Sciatic nerve (tissue), 2 donors: ENCODE measurements at regions not wholly inside any gene's neighbourhood (a gene's known extent, or its start where the extent isn't known, plus 50 kb on each side); places are given as distances from the start of the nearest gene placed in this dataset.

ENCODE experiments used
- ATAC-seq: fragments of 200-7000 bp; cut with Tn5 transposase; one replicate; pipeline ENCODE4 v1.9.1; 2020; ENCODE audit warnings: mild to moderate bottlenecking, moderate library complexity
- DNase-seq: peaks from one replicate; pipeline ENCODE4 v3.0.0-alpha.2; 2020; ENCODE audit warnings: low spot score
- intact Hi-C: fragments of 100-400 bp; cut with DNase I; formaldehyde crosslinking; loops from one replicate; pipeline ENCODE4 v1.14.2; 2022
- donor health status: DM: no; HTN: no; CAD: no.
- donor health status: DM: no; HTN: no; CAD: no.

DNA sequence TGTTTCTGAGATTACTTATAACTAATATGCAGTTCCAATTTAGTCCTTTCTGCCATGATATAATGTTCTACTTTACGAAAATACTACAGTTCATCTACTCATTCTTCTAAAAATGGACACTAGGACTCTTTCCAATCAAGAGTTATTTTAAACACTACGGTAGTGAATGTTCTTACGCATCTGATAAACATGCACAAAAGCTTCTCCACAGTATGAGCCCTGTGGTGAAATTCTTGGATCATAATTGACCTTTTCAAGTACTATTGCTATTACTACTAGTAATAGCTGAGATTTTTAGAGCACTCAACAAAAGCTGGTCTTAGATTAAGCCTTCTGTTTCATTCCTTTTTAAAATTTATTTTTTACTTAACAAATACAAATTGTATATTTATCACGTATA is 106.4 kb downstream of the CH25H start:
- intact Hi-C loops, result no loop called here
- ATAC-seq (no peak), DNase-seq (no peak)

DNA sequence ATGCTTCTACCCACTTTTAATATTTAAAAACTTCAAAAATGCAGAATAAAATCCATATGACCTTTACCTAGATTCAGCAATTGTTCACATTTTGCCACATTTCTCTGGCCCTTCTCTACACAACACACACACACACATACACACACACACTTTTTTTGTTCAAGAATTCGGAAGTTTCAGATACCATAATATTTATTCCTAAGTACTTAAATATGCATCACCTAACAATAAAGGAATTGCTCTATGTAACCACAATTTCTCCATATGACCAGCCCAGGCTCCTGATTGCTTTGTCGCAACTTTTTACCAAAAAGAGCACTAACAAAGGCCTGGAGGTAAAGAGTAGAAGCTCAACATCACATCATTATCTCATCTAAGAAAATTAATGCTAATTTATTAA is 106.6 kb downstream of the FAS start:
- no peak for ATAC-seq
- no peak for DNase-seq
- intact Hi-C loops, result no loop called here

DNA sequence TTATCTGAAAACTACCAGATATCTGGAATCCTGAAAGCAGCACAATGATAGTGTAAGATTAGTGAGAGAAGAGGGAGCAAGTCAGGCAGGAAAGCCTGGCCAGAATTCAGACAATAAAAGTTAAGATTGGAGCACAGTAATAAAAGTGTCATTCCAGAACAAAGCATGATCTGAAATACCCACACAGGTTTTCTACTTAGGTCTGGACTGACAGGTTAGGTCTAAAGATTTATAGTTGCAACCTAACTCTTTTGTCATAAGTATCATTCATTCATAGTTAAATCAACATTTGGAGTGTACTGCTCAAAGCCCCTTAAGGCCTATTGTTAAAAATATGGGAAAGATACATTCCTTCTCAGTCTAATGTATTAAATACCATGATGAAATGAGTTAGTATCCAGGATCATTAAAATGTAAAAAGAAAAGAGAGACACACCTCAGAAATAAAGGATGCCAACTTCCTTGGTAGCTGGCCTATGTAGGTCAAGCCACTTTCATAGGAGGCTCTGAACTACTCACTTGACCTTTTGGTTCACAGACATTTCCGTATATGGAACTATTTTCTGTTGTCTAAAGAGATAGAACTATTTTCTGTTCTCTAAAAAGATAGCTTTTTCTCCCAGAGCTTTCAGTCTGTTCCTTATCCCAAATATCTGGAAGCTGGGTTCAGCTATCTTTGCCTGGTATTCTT is 105.2 kb downstream of the FAS start:
- no peak for ATAC-seq
- intact Hi-C loops, result no loop called here
- no peak for DNase-seq

DNA sequence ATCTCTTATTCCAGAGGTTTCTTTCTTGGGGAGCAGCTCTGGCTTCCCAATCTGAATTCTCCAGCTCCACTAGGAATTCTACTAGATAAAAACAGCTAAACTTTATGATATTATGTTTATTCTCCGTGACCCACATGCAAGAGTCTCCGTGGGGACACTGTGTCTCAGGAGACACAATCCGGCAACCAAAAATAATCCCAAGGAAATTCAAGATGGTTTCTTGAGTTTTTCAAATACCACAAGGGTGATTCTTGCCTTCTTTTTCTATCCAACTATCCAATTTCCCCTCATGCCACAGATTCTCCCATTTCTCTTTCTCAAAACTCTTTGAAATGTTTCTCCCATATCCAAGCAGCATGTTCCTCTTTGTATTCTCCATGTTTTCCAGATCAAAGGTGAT is 103.1 kb downstream of the FAS start:
- ATAC-seq (no peak), DNase-seq (no peak)
- intact Hi-C loops, result no loop called here

DNA sequence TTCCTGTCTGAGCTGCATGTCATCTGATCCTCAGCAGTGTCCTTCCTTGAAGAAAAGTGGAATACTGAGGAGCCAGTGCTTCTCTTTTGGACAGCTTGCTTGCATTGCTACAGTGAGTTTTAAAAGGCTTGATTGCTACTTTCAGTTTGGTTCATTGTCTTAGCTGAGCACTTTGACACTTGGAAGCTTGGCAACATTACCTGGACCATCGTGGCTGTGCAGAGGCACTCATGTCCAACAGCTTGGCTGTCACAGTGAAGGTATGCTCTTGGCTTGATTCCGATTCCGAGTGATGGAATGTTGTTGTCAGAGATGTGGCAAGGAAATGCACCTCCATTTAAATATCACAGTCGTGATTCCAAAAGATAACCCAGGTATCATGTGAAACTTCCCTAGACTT is 102.4 kb downstream of the FAS start:
- intact Hi-C loops, result no loop called here
- DNase-seq (no peak), ATAC-seq (no peak)

DNA sequence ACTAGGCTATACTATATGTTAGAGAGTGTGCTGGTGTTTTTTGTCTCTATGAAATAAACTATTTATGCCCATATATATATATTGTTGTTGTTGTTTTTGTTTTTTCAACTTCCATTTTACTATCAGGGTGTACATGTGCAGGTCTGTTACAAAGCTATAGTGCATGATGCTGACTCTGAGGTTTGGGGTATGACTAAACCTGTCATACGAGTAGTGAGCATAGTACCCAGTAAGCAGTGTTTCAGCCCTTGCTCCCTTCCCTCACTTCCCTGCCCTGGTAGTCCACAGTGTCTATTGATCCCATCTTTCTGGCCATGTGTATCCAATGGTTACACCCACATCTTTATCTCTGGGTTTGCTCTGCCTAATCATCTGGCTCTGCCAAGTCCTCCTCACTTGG is 101.8 kb downstream of the FAS start:
- DNase-seq (no peak), ATAC-seq (no peak)
- intact Hi-C loops, result no loop called here

DNA sequence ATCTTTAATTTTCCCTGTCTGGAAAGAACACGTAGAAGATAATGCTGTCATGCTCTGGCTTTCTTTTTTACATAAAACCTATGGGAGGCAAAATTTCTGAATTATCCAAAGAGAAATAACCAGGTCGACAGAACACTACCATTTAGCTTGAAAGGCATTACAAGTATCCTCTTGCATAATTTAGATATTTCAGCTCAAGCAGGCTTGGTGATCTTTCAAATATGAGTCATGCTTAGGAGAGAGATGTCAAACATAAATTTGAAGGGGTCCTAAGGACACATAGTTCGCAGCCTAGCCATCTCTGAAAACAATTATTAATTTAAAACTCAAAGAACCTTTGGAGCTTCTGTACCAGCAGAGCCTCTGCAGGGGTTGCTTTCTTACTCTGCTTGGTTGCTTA is 100.9 kb downstream of the FAS start:
- DNase-seq (no peak), ATAC-seq (no peak)
- intact Hi-C loops, result no loop called here

DNA sequence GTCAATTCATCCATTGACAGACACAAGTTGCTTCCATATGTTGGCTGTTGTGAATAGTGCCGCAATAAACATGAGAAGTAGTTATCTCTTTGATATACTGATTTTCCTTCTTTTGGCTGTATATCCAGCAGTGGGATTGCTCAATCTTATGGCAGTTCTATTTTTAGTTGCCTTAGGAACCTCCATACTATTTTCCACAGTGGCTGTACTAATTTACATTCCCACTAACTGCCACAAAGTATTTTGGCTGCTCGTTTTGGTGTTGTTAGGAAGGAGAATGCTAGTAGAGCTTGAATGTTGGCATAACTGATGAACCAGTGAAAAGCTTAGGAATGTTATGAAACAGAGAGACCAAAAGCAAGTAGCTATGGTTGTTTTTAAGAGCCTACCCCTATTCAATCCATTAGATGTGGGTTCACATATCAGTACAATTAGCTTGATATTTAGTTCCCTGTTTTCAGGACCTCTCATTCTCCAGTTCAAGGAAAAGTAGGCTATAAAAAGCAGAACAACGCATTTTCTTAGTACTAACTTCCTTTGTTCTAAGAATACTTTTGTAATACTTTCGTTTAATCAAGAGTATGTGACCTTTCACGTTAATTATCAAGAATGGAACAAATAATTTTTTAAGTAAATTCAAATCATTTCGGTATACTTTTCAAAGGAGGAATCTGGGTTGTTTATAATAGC is 100.3 kb downstream of the FAS start:
- intact Hi-C loops, result no loop called here
- DNase-seq (no peak), ATAC-seq (no peak)

DNA sequence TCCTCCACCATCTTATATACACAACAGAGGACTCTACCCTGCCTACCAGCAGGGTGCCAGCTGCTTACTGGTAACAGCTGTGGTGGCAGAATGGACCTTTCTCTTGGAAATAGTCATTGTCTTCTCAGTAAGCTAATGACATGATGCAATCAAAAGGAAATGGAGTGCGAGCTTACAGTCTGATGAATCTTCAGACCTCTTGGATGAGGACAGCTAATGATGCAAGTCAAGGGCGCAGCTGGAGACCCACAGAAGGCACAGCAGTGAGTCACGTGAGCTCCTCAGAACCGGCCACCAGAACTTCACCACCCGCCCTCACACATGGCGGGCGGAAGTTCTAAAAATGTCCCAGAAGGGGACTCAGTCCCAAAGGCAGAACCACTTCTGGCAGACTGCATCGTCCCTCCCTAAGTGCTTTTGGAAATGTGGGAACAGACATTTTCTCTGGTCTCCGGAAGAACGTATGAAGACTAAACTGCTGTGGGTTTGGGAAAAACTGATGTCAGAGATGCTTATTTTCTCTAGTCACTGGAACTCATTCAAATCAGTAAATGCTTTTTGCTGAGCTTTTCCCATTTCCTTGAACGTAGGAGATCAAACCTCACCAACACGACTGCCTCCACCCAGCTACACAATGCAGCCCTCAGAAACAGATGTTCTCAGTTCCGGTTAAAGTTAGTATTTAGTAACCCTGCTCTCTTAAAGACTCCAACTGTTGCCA is 96.4 kb downstream of the FAS start:
- ATAC-seq (peak; percentile 97), DNase-seq (peak; percentile 79)
- intact Hi-C loops, result no loop called here

DNA sequence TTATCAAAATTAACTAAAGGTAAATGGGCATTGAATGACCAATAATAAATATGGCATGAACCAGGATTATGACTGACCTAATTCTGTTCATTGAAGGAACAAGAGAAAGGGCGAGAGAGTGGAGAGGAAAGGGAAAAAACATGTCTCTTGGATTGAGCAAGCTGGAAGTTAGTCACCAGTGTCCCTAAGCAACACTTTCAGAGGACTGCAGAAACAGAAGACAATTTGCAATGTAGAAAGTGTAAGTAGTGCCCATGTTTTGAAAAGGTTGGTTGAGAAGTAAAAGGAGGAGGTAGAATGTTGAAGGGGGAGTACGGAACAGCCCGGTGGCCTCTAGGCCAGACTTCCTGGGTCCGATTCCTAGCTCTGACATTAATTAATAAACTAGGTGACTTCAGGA is 94.6 kb downstream of the FAS start:
- ATAC-seq (no peak), DNase-seq (no peak)
- intact Hi-C loops, result no loop called here

DNA sequence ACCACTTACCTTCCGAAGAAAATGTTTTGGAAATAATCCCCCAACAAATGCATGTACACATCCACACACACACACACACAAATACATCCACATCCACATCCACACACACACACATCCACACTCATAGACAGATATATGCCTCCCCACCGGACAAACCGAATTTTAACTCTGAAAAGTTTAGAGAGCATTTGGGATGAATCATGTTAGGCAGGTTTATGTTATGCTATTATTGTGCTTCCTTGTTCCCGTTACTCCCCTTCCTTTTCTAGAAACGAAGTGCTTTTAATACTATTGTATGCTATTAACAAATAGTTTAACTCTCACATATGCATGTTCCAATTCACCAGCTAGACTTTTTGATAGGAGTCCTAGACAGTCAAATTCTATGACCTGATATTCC is 91.5 kb downstream of the FAS start:
- intact Hi-C loops, result no loop called here
- ATAC-seq, result no peak
- DNase-seq, result no peak

DNA sequence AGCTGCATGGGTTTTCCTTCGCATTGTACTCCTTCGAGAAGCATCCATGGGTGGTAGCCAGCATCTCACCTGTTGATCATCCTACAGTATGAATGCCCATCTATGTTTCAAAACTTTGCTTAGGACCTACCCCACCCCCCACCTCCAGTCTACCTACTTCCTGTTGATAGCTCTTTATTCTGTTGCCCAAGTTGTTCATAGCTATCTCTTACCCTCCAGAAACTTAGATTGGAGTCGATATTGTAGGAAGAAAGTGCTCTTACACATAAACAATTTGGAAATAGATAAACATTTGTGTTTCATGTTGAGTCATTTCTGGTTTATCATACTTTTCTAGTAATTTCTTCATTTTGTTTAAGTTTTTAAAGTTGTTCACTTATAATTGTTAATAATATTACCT is 90.1 kb downstream of the FAS start:
- intact Hi-C loops, result no loop called here
- ATAC-seq, result no peak
- no peak for DNase-seq

DNA sequence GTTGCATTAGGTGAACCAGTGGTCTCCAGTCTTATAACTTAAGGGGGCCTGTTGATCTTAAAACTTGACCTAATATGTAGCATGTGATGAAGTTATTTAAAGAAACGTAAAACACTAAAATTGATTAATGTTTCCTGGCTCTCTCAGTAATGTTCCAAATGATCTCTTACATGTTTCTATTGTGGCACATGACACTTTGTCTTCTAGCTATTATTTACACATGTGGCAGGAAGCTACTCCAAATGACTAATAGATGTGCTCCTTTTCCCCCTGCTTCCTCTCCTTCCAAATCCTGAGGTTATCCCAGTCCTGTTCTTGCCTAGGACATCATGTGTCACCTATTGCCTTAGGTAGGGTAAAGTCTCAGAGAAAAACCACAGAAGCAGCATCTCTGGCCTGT is 89.4 kb downstream of the FAS start:
- no peak for ATAC-seq
- intact Hi-C loops, result no loop called here
- no peak for DNase-seq

DNA sequence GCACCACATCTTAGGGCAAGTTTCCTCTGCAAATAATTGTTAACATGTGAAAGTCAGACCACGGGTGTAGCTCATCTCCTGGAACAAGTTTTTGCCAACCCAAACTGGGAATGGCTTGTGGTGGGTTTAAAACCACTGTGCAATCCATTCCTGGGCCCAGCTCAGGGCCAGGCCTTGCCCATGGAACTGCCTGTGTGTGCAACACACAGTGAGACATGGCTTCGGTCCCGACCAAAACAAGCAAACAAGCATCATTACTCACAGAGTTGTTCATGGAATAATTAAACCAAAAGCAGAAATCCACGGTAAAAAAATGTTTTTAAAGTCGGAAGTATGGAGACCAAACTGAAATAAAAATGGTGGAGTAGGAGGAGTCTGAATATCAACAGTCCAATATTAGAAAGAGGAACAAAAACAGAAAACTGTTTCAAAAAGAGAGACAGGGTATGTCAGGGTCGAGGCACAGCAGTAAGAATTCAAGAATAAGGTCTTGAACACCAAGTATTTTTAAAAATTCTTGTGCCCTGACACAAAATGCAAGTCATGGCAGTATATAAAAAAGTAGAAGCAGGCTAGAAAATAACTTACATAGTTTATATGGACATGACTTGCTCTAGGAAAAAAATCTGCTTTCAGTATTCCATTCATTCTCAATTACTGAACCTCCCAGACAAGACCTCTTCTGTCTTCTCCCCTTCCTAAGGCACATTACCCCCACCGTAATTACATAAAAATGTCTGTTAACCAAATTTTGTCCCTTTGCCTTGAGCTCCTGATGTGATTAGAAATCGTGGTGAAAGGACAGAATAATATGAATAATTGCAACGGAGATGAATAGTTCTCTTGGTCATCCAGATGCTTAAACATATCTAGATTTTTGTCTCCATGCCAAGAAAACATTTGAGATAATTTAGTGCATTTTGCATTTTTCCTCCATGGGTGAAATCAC is 88.4 kb downstream of the FAS start:
- ATAC-seq (no peak), DNase-seq (no peak)
- intact Hi-C loops, result no loop called here

DNA sequence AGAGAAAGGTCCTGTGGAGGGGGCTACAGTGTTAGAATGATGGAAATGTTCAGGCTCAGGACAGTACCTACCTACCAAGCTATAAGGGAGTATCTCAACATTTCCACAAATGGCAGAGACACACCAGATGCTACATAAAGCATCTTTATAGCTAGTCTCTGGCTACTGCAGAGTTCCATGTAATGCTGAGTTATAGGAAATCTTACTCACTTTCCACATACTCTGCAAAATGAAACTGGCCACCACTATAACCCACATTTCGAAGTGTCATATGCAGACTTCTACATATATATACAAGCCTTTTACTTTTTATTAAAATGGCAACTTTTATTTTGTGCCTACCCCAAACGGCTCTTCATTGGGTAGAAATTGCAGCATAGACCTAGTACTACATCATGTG is 85.5 kb downstream of the FAS start:
- ATAC-seq, result no peak
- intact Hi-C loops, result no loop called here
- DNase-seq, result no peak

DNA sequence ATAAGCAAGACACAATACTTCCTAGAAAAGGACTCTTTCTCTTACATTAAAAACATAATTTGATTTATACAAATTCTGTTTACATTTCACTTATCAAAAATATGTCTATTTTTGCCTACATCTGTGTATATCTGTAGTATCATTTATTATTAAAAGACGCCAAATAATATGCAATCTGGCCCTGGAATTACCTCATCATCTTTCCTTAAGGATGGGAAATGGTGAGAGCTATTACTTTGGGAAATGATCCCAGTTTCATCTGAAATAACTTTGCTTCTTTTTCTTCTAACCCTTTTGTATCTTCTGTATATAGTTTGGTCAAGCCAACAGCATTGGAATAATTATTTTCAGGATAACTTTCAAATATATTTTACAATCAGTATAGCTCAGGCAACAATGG is 85.0 kb downstream of the FAS start:
- intact Hi-C loops, result no loop called here
- DNase-seq, result no peak
- no peak for ATAC-seq

DNA sequence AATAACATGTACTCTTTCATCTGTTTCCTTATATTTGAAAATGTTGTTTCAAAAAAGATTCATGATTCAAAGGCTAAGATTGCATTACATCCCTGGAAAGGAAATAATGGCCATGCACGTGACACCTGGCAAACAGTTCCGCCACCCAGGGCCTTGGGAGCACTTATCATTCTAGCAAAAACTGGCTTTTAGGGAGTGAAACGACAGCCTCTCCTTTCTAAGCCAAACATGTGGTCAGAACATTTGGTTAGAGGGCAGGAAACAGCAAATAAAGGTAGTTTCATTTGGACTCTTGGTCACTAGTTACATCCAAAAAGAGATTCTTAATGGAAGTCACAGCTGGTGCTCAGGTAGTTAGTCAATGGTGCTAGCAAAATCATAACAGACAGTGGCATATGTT is 83.5 kb downstream of the FAS start:
- intact Hi-C loops, result no loop called here
- DNase-seq (peak; percentile 85), ATAC-seq (peak; percentile 96)

DNA sequence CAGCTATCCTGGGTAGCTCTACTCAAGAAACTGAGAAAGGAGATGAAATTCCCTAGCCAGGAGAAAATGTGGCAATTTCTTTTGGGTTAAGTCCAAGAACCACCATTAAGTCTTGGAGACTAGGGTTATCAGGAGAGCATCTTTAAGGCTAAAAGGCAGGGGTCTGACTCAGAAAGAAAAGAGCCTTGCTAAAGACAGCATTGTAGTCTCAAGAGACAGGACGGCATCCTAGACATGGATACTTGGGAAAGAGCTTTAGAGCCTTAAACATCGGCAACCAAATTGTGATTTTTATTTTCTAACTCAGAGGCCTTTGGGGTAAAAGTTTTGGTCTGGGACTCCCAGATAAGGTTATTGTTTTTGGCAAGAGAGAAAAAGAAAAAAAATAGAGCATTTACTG is 83.1 kb downstream of the FAS start:
- ATAC-seq (peak; percentile 42), DNase-seq (no peak)
- intact Hi-C loops, result no loop called here

DNA sequence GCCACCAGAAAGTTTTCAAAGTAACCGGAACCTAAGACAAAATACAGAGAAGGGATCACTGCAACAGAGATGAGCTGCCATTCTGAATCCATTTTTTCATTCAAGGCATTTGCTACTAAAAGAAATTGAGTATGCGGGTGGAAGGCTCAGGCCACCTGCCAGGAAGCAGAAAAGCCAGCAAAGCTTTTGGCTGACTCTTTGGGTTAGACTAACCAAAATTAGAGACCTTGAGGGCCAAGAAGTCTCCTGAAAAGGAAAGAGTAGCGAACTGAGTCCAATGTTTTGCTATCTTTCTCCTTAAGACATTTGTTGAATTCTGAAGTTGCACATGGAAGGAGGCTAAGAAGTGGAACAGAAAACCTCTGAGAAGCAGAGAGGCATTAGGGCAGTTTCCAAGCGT is 79.0 kb downstream of the FAS start:
- ATAC-seq (no peak), DNase-seq (no peak)
- intact Hi-C loops, result no loop called here
